K562 (cell line): ENCODE measurements at regions not wholly inside any gene's neighbourhood (a gene's known extent, or its start where the extent isn't known, plus 50 kb on each side); places are given as distances from the start of the nearest gene placed in this dataset.

Experiments used
- ATAC-seq: fragments of 200-7000 bp; cut with Tn5 transposase; 3 replicates; pipeline ENCODE4 v1.9.1; 2020; ENCODE audit warnings: moderate library complexity
- BruUV-seq: library from RNA; stranded (reverse); fragments of 400-500 nt; replicated peaks from 2 replicates; lab custom pipeline; 2021; lab: Mats Ljungman, UMichigan
- CTCF ChIA-PET: fragments of 300-600 bp; formaldehyde crosslinking; extraction: SDS; loops from one replicate; lab custom pipeline; 2021; ENCODE audit warnings: low intra/inter-chr PET ratio; lab: Yijun Ruan, JAX
- POLR2A ChIA-PET: fragments of 300-600, 350-650 bp; sonication (Branson Sonifier 250); formaldehyde crosslinking; extraction: SDS; loops from one replicate; lab custom pipeline; 2021; ENCODE audit warnings: antibody characterized with exemption, inconsistent platforms; lab: Yijun Ruan, JAX
- DNase-seq, 4 experiments: peaks; one replicate each; pipeline versions ENCODE4 v3.0.0 to v3.0.0-alpha.2; 2011 to 2018; ENCODE audit warnings: low spot score in 3 of 4, mixed read lengths in 3 of 4; ENCODE audit errors: extremely low read depth in 1 of 4
- FAIRE-seq: peaks from 2 replicates; lab custom pipeline; 2011; peaks lifted over from hg19 to GRCh38; lab: Jason Lieb, UNC
- H2AFZ ChIP-seq: 2 replicates; pipeline ENCODE4 v1.6.0; 2011; ENCODE audit warnings: low read depth, low read length, control low read depth, inconsistent platforms
- H3K27ac ChIP-seq: fragments of 200-600 bp; 3 replicates; pipeline ENCODE4 v1.8.0; 2011; ENCODE audit warnings: low read depth, mild to moderate bottlenecking, control low read depth, inconsistent platforms, low read length, moderate library complexity, mixed read lengths; ENCODE audit errors: extremely low read depth
- H3K27me3 ChIP-seq, 2 experiments: fragments of 300-600 bp in 1 of 2; 2 replicates in 1 of 2; 3 replicates in 1 of 2; pipeline versions ENCODE4 v1.6.0 to v1.8.0; 2011; ENCODE audit warnings: inconsistent platforms in 2 of 2, low read length in 2 of 2, mild to moderate bottlenecking in 1 of 2, mixed read lengths in 1 of 2, moderate library complexity in 1 of 2; ENCODE audit not compliant: control insufficient read depth in 2 of 2, insufficient read depth in 2 of 2
- H3K36me3 ChIP-seq: fragments of 300-600 bp; 3 replicates; pipeline ENCODE4 v1.8.0; 2011; ENCODE audit warnings: mild to moderate bottlenecking, low read length, inconsistent platforms; ENCODE audit not compliant: control insufficient read depth, insufficient read depth
- H3K4me1 ChIP-seq, 2 experiments: fragments of 200-600 bp in 1 of 2; replicated peaks in 1 of 2; 2 replicates in 1 of 2; 3 replicates in 1 of 2; pipeline versions ENCODE4 v1.5.1 to v1.8.0; 2011; ENCODE audit warnings: inconsistent platforms in 2 of 2, low read length in 2 of 2, mild to moderate bottlenecking in 1 of 2, mixed read lengths in 1 of 2, moderate library complexity in 1 of 2; ENCODE audit not compliant: control insufficient read depth in 2 of 2, insufficient read depth in 2 of 2
- H3K4me2 ChIP-seq: 2 replicates; pipeline ENCODE4 v1.6.1; 2011; ENCODE audit warnings: low read length, control low read depth, inconsistent platforms, mixed read lengths; ENCODE audit not compliant: insufficient read depth
- H3K4me3 ChIP-seq: fragments of 200-600 bp; sonication (generic), shearing (Covaris generic); 2 replicates; pipeline ENCODE4 v1.5.1; 2016; ENCODE audit warnings: control low read depth, inconsistent platforms
- H3K79me2 ChIP-seq: fragments of 200-600 bp; 3 replicates; pipeline ENCODE4 v1.8.0; 2011; ENCODE audit warnings: low read length, inconsistent platforms; ENCODE audit not compliant: control insufficient read depth, insufficient read depth
- H3K9ac ChIP-seq, 2 experiments: 2 replicates each; pipeline versions ENCODE4 v1.6.0 to v1.6.1; 2011; ENCODE audit warnings: low read depth in 2 of 2, low read length in 2 of 2, control low read depth in 1 of 2, inconsistent platforms in 1 of 2, mild to moderate bottlenecking in 1 of 2, mixed read lengths in 1 of 2; ENCODE audit not compliant: insufficient read depth in 1 of 2
- H3K9me1 ChIP-seq: one replicate; pipeline ENCODE4 v1.6.0; 2011; ENCODE audit warnings: inconsistent platforms, mild to moderate bottlenecking, low read length, moderate library complexity; ENCODE audit not compliant: control insufficient read depth, insufficient read depth
- H3K9me3 ChIP-seq: replicated peaks from 2 replicates; pipeline ENCODE4 v1.5.1; 2011; ENCODE audit warnings: low read depth, low read length, inconsistent platforms; ENCODE audit not compliant: control insufficient read depth, insufficient read depth
- H4K20me1 ChIP-seq: replicated peaks from 2 replicates; pipeline ENCODE4 v1.6.1; 2011; ENCODE audit warnings: low read length, inconsistent platforms, mixed read lengths; ENCODE audit not compliant: control insufficient read depth, insufficient read depth
- BRD4 ChIP-seq: fragments of 200-600 bp; sonication (generic); IDR thresholded peaks from 2 replicates; pipeline ENCODE4 v1.6.1; 2017; ENCODE audit warnings: inconsistent platforms
- CBX1 ChIP-seq: sonication (generic); IDR thresholded peaks from 2 replicates; pipeline ENCODE4 v1.6.1; 2016; ENCODE audit warnings: antibody characterized with exemption, low read depth, mild to moderate bottlenecking
- ELK3 ChIP-seq: fragments of 450-650 bp; formaldehyde crosslinking; IDR thresholded peaks from 2 replicates; pipeline ENCODE4 v1.4.0; 2020; ENCODE audit warnings: mild to moderate bottlenecking
- GTF3C2 ChIP-seq: IDR thresholded peaks from 3 replicates; pipeline ENCODE4 v1.6.1; 2011; ENCODE audit warnings: borderline replicate concordance, mild to moderate bottlenecking, moderate library complexity; ENCODE audit not compliant: insufficient read length; ENCODE audit errors: extremely low read depth
- MCM3 ChIP-seq: fragments of 450-650 bp; IDR thresholded peaks from 2 replicates; pipeline ENCODE4 v1.6.1; 2016
- RNF219 ChIP-seq: fragments of 250-450 bp; sonication (Bioruptor Pico); IDR thresholded peaks from 2 replicates; pipeline ENCODE4 v1.5.0; 2022; ENCODE audit warnings: mild to moderate bottlenecking
- SPI1 ChIP-seq: IDR thresholded peaks from 2 replicates; pipeline ENCODE4 v1.6.1; 2011; ENCODE audit warnings: low read depth, low read length, control low read depth, borderline replicate concordance
- STAT6 ChIP-seq: sonication (generic); formaldehyde crosslinking; IDR thresholded peaks from 2 replicates; pipeline ENCODE4 v1.8.1; 2023; ENCODE audit warnings: mild to moderate bottlenecking, missing genetic modification reagents
- TAL1 ChIP-seq: fragments of 450-650 bp; IDR thresholded peaks from 2 replicates; pipeline ENCODE4 v1.6.1; 2016; ENCODE audit warnings: mild to moderate bottlenecking
- ZBTB43 ChIP-seq: sonication (generic); formaldehyde crosslinking; IDR thresholded peaks from 2 replicates; pipeline ENCODE4 v1.8.0; 2023; ENCODE audit warnings: mild to moderate bottlenecking, missing genetic modification reagents
- ZNF224 ChIP-seq: sonication (generic); formaldehyde crosslinking; IDR thresholded peaks from 2 replicates; pipeline ENCODE4 v1.8.0; 2022; ENCODE audit warnings: mild to moderate bottlenecking, missing genetic modification reagents
- ZNF780A ChIP-seq: fragments of 250-450 bp; sonication (Bioruptor Pico); IDR thresholded peaks from 2 replicates; pipeline ENCODE4 v1.5.0; 2021; ENCODE audit warnings: mild to moderate bottlenecking
- ZNF830 ChIP-seq: fragments of 250-450 bp; sonication (Bioruptor Pico); IDR thresholded peaks from 2 replicates; pipeline ENCODE4 v1.5.0; 2021; ENCODE audit warnings: mild to moderate bottlenecking
- ZSCAN32 ChIP-seq: fragments of 450-650 bp; formaldehyde crosslinking; IDR thresholded peaks from 2 replicates; pipeline ENCODE4 v1.4.0; 2020; ENCODE audit warnings: mild to moderate bottlenecking, moderate library complexity
- WGBS: fragments of 100-300 bp; shearing (Covaris generic); methylation state at CpG from one replicate; pipeline ENCODE4 v1.1.6; 2016; ENCODE audit warnings: low coverage, mixed read lengths; ENCODE audit not compliant: insufficient coverage; ENCODE audit errors: missing lambda C conversion rate; 5-methylcytosine and 5-hydroxymethylcytosine counted together
- in situ Hi-C: fragments of 300-500 bp; cut with MboI; formaldehyde crosslinking; loops from 4 replicates; pipeline ENCODE4 v1.15.0; 2018; ENCODE audit warnings: inconsistent platforms, mixed read lengths
- intact Hi-C: fragments of 100-400 bp; cut with micrococcal nuclease; formaldehyde crosslinking; loops from 2 replicates; pipeline ENCODE4 v1.14.2; 2022

- Histone ChIP-seq H3K9me3 (no peaks in the 10 kb centered on the region), H4K20me1 (no peaks in the 10 kb centered on the region), H3K4me2 (no peak overlapping the region), H3K79me2 (no peaks in the 10 kb centered on the region), H3K9me1 (no peaks in the 10 kb centered on the region), H3K27me3 (peaks cover 0 to 6% of the 10 kb centered on the region in 2 experiments; a peak in 2 of 5 replicates), H2AFZ (no peak overlapping the region), H3K4me1 (no peaks in the 10 kb centered on the region), H3K4me3 (no peak overlapping the region), H3K27ac (no peak overlapping the region), H3K9ac (no peak overlapping the region), H3K36me3 (no peaks in the 10 kb centered on the region)
- 2% methylated on average over 5 of the region's 5 CpGs for WGBS
- no peak for FAIRE-seq
- in situ Hi-C loops, result no loop called here
- POLR2A ChIA-PET, result interaction anchor here (0.5 kb wide), 1 partner anchor 47 kb away, joined by 3 read pairs; no protein-coding TSS in a partner anchor
- no peak for DNase-seq
- CTCF ChIA-PET, result no interaction called here
- BruUV-seq, result no TSS peak
- intact Hi-C loops, result no loop called here
- no peak for ATAC-seq
- TF ChIP-seq ZNF224, result no peak
- TF ChIP-seq GTF3C2, result no peak
- TF ChIP-seq CBX1, result no peak
- no peak for TF ChIP-seq RNF219
- no peak for TF ChIP-seq ZNF830
- TF ChIP-seq TAL1, result no peak
- no peak for TF ChIP-seq BRD4
- no peak for TF ChIP-seq ZBTB43 (CRISPR knock-in tag)
- no peak for TF ChIP-seq ELK3 (CRISPR knock-in tag)
- TF ChIP-seq STAT6 (CRISPR knock-in tag), result no peak
- TF ChIP-seq MCM3, result no peak
- no peak for TF ChIP-seq SPI1
- no peak for TF ChIP-seq ZSCAN32 (CRISPR knock-in tag)
- no peak for TF ChIP-seq ZNF780A (CRISPR knock-in tag)
Observed at GRCh38 chr2:67833632-67834031, 229.2 kb downstream of the C1D start.
